Osteocyte (in vitro differentiated cells): ENCODE measurements at regions not wholly inside any gene's neighbourhood (a gene's known extent, or its start where the extent isn't known, plus 50 kb on each side); places are given as distances from the start of the nearest gene placed in this dataset.

Source experiments
- DNase-seq: peaks from one replicate; pipeline ENCODE4 v3.0.0; 2021; ENCODE audit warnings: mixed read lengths; ENCODE audit not compliant: unreplicated experiment; ENCODE audit errors: extremely low spot score
- H3K27ac Mint-ChIP-seq: one replicate; pipeline ENCODE4 v1.8.0; 2021; ENCODE audit warnings: mild to moderate bottlenecking, mixed read lengths; ENCODE audit not compliant: unreplicated experiment
- H3K27me3 Mint-ChIP-seq: one replicate; pipeline ENCODE4 v1.8.0; 2021; ENCODE audit warnings: mixed read lengths; ENCODE audit not compliant: unreplicated experiment
- H3K36me3 Mint-ChIP-seq: one replicate; pipeline ENCODE4 v1.8.0; 2021; ENCODE audit warnings: mixed read lengths; ENCODE audit not compliant: unreplicated experiment
- H3K4me1 Mint-ChIP-seq: one replicate; pipeline ENCODE4 v1.8.0; 2021; ENCODE audit warnings: mixed read lengths; ENCODE audit not compliant: unreplicated experiment
- H3K4me3 Mint-ChIP-seq: one replicate; pipeline ENCODE4 v1.8.0; 2021; ENCODE audit warnings: mild to moderate bottlenecking, moderate library complexity, mixed read lengths; ENCODE audit not compliant: unreplicated experiment
- H3K9me3 Mint-ChIP-seq: one replicate; pipeline ENCODE4 v1.8.0; 2021; ENCODE audit warnings: mixed read lengths; ENCODE audit not compliant: unreplicated experiment
- CTCF ChIP-seq: fragments of 200-600 bp; sonication (generic); IDR thresholded peaks from 2 replicates; pipeline ENCODE4 v1.5.0; 2021; ENCODE audit warnings: antibody characterized with exemption, mild to moderate bottlenecking, moderate library complexity

- no peak for DNase-seq
- no peak overlapping the region for H3K27ac Mint-ChIP-seq
- H3K9me3 Mint-ChIP-seq, result peaks cover 2% of the 10 kb centered on the region
- H3K4me1 Mint-ChIP-seq, result peaks cover 18% of the 10 kb centered on the region
- TF ChIP-seq CTCF, result no peak
- H3K4me3 Mint-ChIP-seq, result no peak overlapping the region
- no peaks in the 10 kb centered on the region for H3K36me3 Mint-ChIP-seq
- no peaks in the 10 kb centered on the region for H3K27me3 Mint-ChIP-seq
Measured at GRCh38 chr18:28814365-28814764, 637.4 kb upstream of the CDH2 start.

- no peak overlapping the region for H3K4me3 Mint-ChIP-seq
- H3K27me3 Mint-ChIP-seq, result no peaks in the 10 kb centered on the region
- TF ChIP-seq CTCF, result no peak
- peaks cover 16% of the 10 kb centered on the region for H3K9me3 Mint-ChIP-seq
- H3K36me3 Mint-ChIP-seq, result peaks cover 5% of the 10 kb centered on the region
- no peak for DNase-seq
- H3K4me1 Mint-ChIP-seq, result peaks cover 2% of the 10 kb centered on the region
- no peak overlapping the region for H3K27ac Mint-ChIP-seq
Measured at GRCh38 chr18:28808373-28808772, 631.4 kb upstream of the CDH2 start.

- Mint-ChIP-seq H3K9me3 (peaks cover 16% of the 10 kb centered on the region), H3K27ac (no peak overlapping the region), H3K4me1 (peaks cover 9% of the 10 kb centered on the region), H3K36me3 (peaks cover 5% of the 10 kb centered on the region), H3K27me3 (no peaks in the 10 kb centered on the region), H3K4me3 (no peak overlapping the region)
- no peak for TF ChIP-seq CTCF
- DNase-seq, result no peak
Measured at GRCh38 chr18:28805491-28805890, 628.6 kb upstream of the CDH2 start.

DNA sequence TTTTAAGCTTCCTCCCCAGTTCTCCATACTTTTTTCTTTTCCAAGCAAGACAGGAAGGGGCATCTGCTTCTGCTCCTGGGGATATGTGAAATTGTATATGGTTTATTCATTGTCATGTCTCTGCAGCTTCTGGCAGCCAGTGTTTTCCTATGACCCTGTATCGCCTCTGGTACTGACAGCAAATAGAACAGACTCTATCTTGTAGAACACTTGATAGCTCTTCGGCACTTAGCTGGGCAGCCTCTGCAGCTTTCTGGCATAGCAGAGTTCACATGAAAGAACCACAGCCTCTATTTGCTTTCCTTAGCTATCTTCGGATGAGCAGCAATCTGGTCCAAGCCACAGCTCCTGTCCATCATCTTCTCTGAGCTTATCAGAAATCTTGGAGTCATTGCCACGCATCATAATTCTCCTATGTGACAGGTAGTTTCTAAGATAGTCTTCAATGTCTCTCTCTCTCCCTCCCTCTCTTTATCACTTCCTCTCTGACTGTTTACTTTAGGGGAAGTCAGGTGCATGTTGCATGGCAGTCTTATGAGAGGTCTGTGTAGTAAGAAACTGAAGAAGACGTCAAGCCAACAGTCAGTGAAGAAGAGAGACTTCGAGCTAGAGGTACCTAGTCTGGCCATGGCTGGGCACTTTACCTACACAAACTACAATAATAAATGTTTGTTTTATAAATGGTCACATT is 627.7 kb upstream of the CDH2 start:
- Mint-ChIP-seq H3K36me3 (peaks cover 5% of the 10 kb centered on the region), H3K4me3 (no peak overlapping the region), H3K9me3 (peaks cover 16% of the 10 kb centered on the region), H3K27me3 (no peaks in the 10 kb centered on the region), H3K27ac (no peak overlapping the region), H3K4me1 (peaks cover 9% of the 10 kb centered on the region)
- DNase-seq, result no peak
- TF ChIP-seq CTCF, result no peak

- Mint-ChIP-seq H3K27me3 (no peaks in the 10 kb centered on the region), H3K4me1 (peaks cover 9% of the 10 kb centered on the region), H3K27ac (no peak overlapping the region), H3K4me3 (no peak overlapping the region), H3K36me3 (no peaks in the 10 kb centered on the region), H3K9me3 (peaks cover 7% of the 10 kb centered on the region)
- DNase-seq, result no peak
- TF ChIP-seq CTCF, result no peak
Measured at GRCh38 chr18:28802546-28802945, 625.6 kb upstream of the CDH2 start.
